Activated T-cell treated with anti-CD3 and anti-CD28 coated beads, Interleukin-2, amount 50 U/mL, for 24 hours (primary cell): ENCODE measurements at regions not wholly inside any gene's neighbourhood (a gene's known extent, or its start where the extent isn't known, plus 50 kb on each side); places are given as distances from the start of the nearest gene placed in this dataset.

ENCODE experiments used
- DNase-seq: peaks from one replicate; pipeline ENCODE4 v3.0.0-alpha.2; 2020
- H3K27ac Mint-ChIP-seq: 2 replicates; pipeline ENCODE4 v1.8.0; 2020; ENCODE audit warnings: mild to moderate bottlenecking, mixed read lengths
- H3K27me3 Mint-ChIP-seq: 2 replicates; pipeline ENCODE4 v1.8.0; 2020; ENCODE audit warnings: mixed read lengths
- H3K36me3 Mint-ChIP-seq: 2 replicates; pipeline ENCODE4 v1.8.0; 2020; ENCODE audit warnings: low read depth, mixed read lengths
- H3K4me1 Mint-ChIP-seq: 2 replicates; pipeline ENCODE4 v1.8.0; 2020; ENCODE audit warnings: low read depth, mixed read lengths
- H3K4me3 Mint-ChIP-seq: 2 replicates; pipeline ENCODE4 v1.8.0; 2020; ENCODE audit warnings: mild to moderate bottlenecking, moderate library complexity, mixed read lengths
- H3K9me3 Mint-ChIP-seq: 2 replicates; pipeline ENCODE4 v1.8.0; 2020; ENCODE audit warnings: mixed read lengths

GRCh38 chr1:221606256-221606655 is 135.6 kb downstream of the DUSP10 start:
- no peak overlapping the region for H3K27ac Mint-ChIP-seq
- no peaks in the 10 kb centered on the region for H3K27me3 Mint-ChIP-seq

GRCh38 chr1:221608835-221609320 is 133.0 kb downstream of the DUSP10 start:
- no peaks in the 10 kb centered on the region for H3K27me3 Mint-ChIP-seq
- no peaks in the 10 kb centered on the region for H3K36me3 Mint-ChIP-seq
- no peaks in the 10 kb centered on the region for H3K9me3 Mint-ChIP-seq
- no peak overlapping the region for H3K27ac Mint-ChIP-seq
- H3K4me3 Mint-ChIP-seq = no peak overlapping the region
- H3K4me1 Mint-ChIP-seq = no peaks in the 10 kb centered on the region
- no peak for DNase-seq

More at GRCh38 chr1:221606256-221606655, 135.6 kb downstream of the DUSP10 start:
- H3K9me3 Mint-ChIP-seq = no peaks in the 10 kb centered on the region
- H3K36me3 Mint-ChIP-seq = no peaks in the 10 kb centered on the region
- DNase-seq = no peak
- H3K4me1 Mint-ChIP-seq = no peaks in the 10 kb centered on the region
- no peak overlapping the region for H3K4me3 Mint-ChIP-seq

GRCh38 chr1:221611656-221612046 is 130.2 kb downstream of the DUSP10 start:
- no peak overlapping the region for H3K27ac Mint-ChIP-seq
- no peak overlapping the region for H3K4me3 Mint-ChIP-seq
- H3K4me1 Mint-ChIP-seq = no peaks in the 10 kb centered on the region
- H3K9me3 Mint-ChIP-seq = no peaks in the 10 kb centered on the region
- no peaks in the 10 kb centered on the region for H3K27me3 Mint-ChIP-seq
- no peak for DNase-seq
- H3K36me3 Mint-ChIP-seq = no peaks in the 10 kb centered on the region

- H3K4me1 Mint-ChIP-seq = no peaks in the 10 kb centered on the region
- H3K36me3 Mint-ChIP-seq = no peaks in the 10 kb centered on the region
- H3K27me3 Mint-ChIP-seq = no peaks in the 10 kb centered on the region
- H3K9me3 Mint-ChIP-seq = no peaks in the 10 kb centered on the region
- H3K4me3 Mint-ChIP-seq = no peak overlapping the region
- DNase-seq = no peak
- H3K27ac Mint-ChIP-seq = no peak overlapping the region
Observed at GRCh38 chr1:221612047-221612777, 129.7 kb downstream of the DUSP10 start.

DNA sequence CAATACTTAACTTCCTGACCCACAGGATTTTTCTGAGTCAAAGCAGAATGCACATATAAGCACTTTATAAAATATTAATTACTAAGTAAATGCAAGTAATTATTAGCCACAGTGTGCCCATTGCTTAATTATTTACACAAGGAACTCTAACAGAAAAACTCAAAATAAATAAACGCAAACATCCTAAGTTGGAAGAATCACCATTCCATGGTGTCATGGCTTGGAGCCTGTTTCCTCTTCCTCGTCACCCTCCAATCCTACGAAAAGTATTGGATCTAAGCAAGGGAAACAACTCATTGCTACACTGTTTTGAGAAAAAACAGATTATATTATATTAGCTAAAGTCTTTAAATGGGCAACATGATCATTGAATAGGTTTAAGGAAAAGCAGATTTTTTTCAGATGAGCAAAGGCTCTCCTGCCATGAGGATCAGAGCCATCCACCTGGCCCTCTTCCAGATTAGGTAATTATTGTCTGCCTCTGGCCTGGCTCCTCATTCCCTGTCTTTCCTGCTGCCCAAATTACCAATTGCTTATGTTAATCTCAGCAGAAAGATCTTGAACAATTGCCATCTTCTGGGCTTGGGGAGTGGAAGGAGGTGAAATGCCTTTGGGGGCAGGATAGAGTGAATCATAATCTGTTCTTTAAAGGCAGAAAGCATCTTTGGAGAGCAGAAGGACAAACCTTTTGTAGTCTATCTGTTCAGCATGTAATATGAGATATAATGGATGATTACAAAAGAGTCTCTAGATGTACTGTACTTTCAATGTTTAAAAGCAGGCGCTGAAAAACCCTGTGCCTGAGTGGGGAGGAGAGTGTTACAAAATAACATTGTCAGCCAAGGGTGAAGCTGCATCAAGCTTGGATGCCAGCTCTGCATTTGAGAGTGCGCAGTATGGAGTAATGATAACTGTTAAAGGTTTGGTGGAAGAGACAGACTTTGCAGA is 121.2 kb downstream of the DUSP10 start:
- no peak for DNase-seq
- no peaks in the 10 kb centered on the region for H3K4me1 Mint-ChIP-seq

DNA sequence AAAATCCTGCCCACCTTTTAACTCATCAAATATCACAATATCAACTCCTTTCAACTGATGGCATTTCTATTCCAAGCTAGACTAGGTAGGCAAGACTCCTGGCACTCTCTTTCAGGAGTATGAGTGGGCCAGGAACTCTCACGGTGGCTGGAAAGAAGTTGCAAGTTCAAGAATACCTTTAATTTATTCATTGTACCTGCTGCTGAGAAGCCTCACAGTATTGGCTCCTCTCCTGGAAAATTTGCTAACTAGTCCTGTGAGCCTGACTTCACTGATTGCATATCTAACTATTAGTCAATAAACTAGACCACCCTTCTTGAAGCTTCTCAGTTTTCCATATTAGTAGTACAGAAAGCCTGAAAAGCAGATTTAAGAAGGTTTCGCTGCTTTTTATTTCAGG is 120.2 kb downstream of the DUSP10 start:
- Mint-ChIP-seq H3K9me3 (no peaks in the 10 kb centered on the region), H3K4me3 (no peak overlapping the region), H3K27me3 (no peaks in the 10 kb centered on the region), H3K4me1 (no peaks in the 10 kb centered on the region), H3K27ac (no peak overlapping the region), H3K36me3 (no peaks in the 10 kb centered on the region)
- no peak for DNase-seq

More for the DNA sequence above, 121.2 kb downstream of the DUSP10 start:
- Mint-ChIP-seq H3K4me3 (no peak overlapping the region), H3K27me3 (no peaks in the 10 kb centered on the region), H3K36me3 (no peaks in the 10 kb centered on the region), H3K27ac (no peak overlapping the region), H3K9me3 (no peaks in the 10 kb centered on the region)

DNA sequence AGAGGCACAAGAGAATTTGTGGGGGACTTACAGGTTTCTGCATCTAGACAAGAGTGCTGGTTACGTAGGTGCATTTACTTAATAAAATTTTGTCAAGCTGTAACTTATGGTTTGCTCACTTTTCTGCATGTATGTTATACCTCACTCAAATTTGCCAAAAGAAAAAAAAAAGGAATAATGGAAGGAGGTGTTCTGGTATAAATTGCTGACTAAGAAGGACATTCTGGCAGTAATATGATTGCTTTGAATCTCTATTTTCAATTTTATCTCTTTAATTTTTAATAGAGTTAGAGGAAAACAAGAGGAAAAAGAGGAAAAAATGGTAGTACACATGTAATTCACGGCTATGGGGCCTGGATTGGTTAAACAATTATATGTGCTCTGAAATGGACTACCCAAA is 119.5 kb downstream of the DUSP10 start:
- Mint-ChIP-seq H3K9me3 (no peaks in the 10 kb centered on the region), H3K27ac (no peak overlapping the region), H3K27me3 (no peaks in the 10 kb centered on the region), H3K36me3 (no peaks in the 10 kb centered on the region), H3K4me1 (no peaks in the 10 kb centered on the region), H3K4me3 (no peak overlapping the region)
- no peak for DNase-seq

- H3K36me3 Mint-ChIP-seq = no peaks in the 10 kb centered on the region
- H3K4me3 Mint-ChIP-seq = no peak overlapping the region
- no peaks in the 10 kb centered on the region for H3K9me3 Mint-ChIP-seq
- no peaks in the 10 kb centered on the region for H3K27me3 Mint-ChIP-seq
- H3K4me1 Mint-ChIP-seq = no peaks in the 10 kb centered on the region
- no peak overlapping the region for H3K27ac Mint-ChIP-seq
- DNase-seq = no peak
Observed at GRCh38 chr1:221625026-221625425, 116.9 kb downstream of the DUSP10 start.

GRCh38 chr1:221626041-221626440 is 115.8 kb downstream of the DUSP10 start:
- H3K36me3 Mint-ChIP-seq = no peaks in the 10 kb centered on the region
- H3K9me3 Mint-ChIP-seq = no peaks in the 10 kb centered on the region
- H3K4me3 Mint-ChIP-seq = no peak overlapping the region
- DNase-seq = no peak
- no peaks in the 10 kb centered on the region for H3K4me1 Mint-ChIP-seq
- H3K27me3 Mint-ChIP-seq = no peaks in the 10 kb centered on the region
- H3K27ac Mint-ChIP-seq = no peak overlapping the region

DNA sequence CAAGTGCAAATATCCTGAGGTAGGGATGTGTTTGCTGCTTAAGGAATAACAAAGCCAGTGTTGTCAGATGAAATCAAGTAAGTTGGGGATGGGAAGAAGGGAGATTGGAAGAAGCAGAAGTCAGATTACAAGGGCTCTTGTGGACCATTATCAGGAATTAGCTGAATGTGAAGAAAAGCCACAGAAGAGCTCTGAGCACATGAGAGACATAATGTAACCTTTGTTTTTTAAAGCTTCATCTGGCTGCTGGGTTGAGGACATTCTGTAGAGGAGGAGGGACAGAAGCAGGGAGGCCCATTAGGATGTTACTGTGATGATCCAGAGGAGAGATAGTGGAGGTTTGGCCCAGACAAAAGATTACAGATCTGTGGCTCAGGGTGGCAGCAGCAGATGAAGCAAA is 111.7 kb downstream of the DUSP10 start:
- Mint-ChIP-seq H3K4me3 (no peak overlapping the region), H3K27ac (no peak overlapping the region), H3K4me1 (peaks cover 2% of the 10 kb centered on the region), H3K27me3 (no peaks in the 10 kb centered on the region), H3K9me3 (no peaks in the 10 kb centered on the region), H3K36me3 (no peaks in the 10 kb centered on the region)
- DNase-seq = no peak

GRCh38 chr1:221631556-221631955 is 110.3 kb downstream of the DUSP10 start:
- H3K9me3 Mint-ChIP-seq = no peaks in the 10 kb centered on the region
- H3K36me3 Mint-ChIP-seq = no peaks in the 10 kb centered on the region
- DNase-seq = no peak
- no peak overlapping the region for H3K27ac Mint-ChIP-seq
- H3K4me1 Mint-ChIP-seq = peaks cover 2% of the 10 kb centered on the region
- H3K27me3 Mint-ChIP-seq = no peaks in the 10 kb centered on the region
- no peak overlapping the region for H3K4me3 Mint-ChIP-seq

GRCh38 chr1:221632072-221632471 is 109.8 kb downstream of the DUSP10 start:
- no peak overlapping the region for H3K27ac Mint-ChIP-seq
- no peak overlapping the region for H3K4me3 Mint-ChIP-seq
- H3K4me1 Mint-ChIP-seq = peaks cover 2% of the 10 kb centered on the region

GRCh38 chr1:221633841-221634409 is 108.0 kb downstream of the DUSP10 start:
- no peaks in the 10 kb centered on the region for H3K27me3 Mint-ChIP-seq
- no peak for DNase-seq

More at GRCh38 chr1:221632072-221632471, 109.8 kb downstream of the DUSP10 start:
- Mint-ChIP-seq H3K9me3 (no peaks in the 10 kb centered on the region), H3K27me3 (no peaks in the 10 kb centered on the region), H3K36me3 (no peaks in the 10 kb centered on the region)
- no peak for DNase-seq

DNA sequence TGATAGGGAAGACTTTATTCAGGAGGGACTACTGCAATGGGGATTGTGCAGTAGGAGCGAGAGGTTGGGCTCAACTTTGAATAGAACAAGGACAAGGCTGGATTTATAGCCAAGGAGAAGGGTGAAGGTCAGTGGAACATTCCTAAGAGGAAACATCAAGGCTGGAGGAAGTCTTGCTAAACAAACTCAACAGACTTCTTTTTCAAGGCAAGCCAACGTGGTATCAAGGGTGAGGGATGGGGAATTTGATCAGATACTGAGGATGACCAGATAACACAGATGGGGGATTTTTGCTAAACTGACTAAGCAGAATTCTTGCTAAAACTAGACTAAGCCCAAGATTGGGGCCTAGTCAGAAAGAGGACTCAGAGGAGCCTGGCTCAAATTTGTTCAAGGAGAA is 107.3 kb downstream of the DUSP10 start:
- no peak overlapping the region for H3K4me3 Mint-ChIP-seq
- no peak overlapping the region for H3K27ac Mint-ChIP-seq
- peaks cover 2% of the 10 kb centered on the region for H3K4me1 Mint-ChIP-seq
- H3K36me3 Mint-ChIP-seq = no peaks in the 10 kb centered on the region
- H3K27me3 Mint-ChIP-seq = no peaks in the 10 kb centered on the region
- DNase-seq = no peak
- H3K9me3 Mint-ChIP-seq = no peaks in the 10 kb centered on the region

More at GRCh38 chr1:221633841-221634409, 108.0 kb downstream of the DUSP10 start:
- peaks cover 2% of the 10 kb centered on the region for H3K4me1 Mint-ChIP-seq
- H3K4me3 Mint-ChIP-seq = no peak overlapping the region
- H3K36me3 Mint-ChIP-seq = no peaks in the 10 kb centered on the region
- H3K27ac Mint-ChIP-seq = no peak overlapping the region
- no peaks in the 10 kb centered on the region for H3K9me3 Mint-ChIP-seq
